Activated T-helper 17 cell treated with anti-CD3 and anti-CD28 coated beads, Interleukin-2, amount 50 U/mL, for 72 hours (primary cell): ENCODE measurements at regions not wholly inside any gene's neighbourhood (a gene's known extent, or its start where the extent isn't known, plus 50 kb on each side); places are given as distances from the start of the nearest gene placed in this dataset.
"Not testable (repeated sequence)": the region's sequence is repeated elsewhere in the genome, so short reads cannot be mapped to it uniquely, and the experiment has no call there.

ENCODE experiments used
- ATAC-seq: fragments of 150-1000 bp; cut with Tn5 transposase; replicated peaks from 2 replicates; pipeline ENCODE4 v1.10.0; 2021; ENCODE audit warnings: mild to moderate bottlenecking, moderate library complexity
- H3K27ac Mint-ChIP-seq: one replicate; pipeline ENCODE4 v1.8.0; 2022; ENCODE audit warnings: mixed read lengths
- H3K27me3 Mint-ChIP-seq: one replicate; pipeline ENCODE4 v1.8.0; 2022; ENCODE audit warnings: mixed read lengths
- H3K36me3 Mint-ChIP-seq: one replicate; pipeline ENCODE4 v1.8.0; 2022; ENCODE audit warnings: low read depth, mild to moderate bottlenecking, mixed read lengths
- H3K4me1 Mint-ChIP-seq: one replicate; pipeline ENCODE4 v1.8.0; 2022; ENCODE audit warnings: mixed read lengths
- H3K4me3 Mint-ChIP-seq: one replicate; pipeline ENCODE4 v1.8.0; 2022; ENCODE audit warnings: mild to moderate bottlenecking, mixed read lengths
- H3K9me3 Mint-ChIP-seq: one replicate; pipeline ENCODE4 v1.8.0; 2022; ENCODE audit warnings: mixed read lengths

GRCh38 chr16:65704866-65705265 is 583.0 kb upstream of the CDH11 start:
- Mint-ChIP-seq H3K27me3 (no peaks in the 10 kb centered on the region), H3K4me1 (no peaks in the 10 kb centered on the region), H3K27ac (no peak overlapping the region), H3K9me3 (peaks cover 4% of the 10 kb centered on the region), H3K4me3 (no peak overlapping the region), H3K36me3 (no peaks in the 10 kb centered on the region)
- no peak for ATAC-seq

- Mint-ChIP-seq H3K4me1 (no peaks in the 10 kb centered on the region), H3K27ac (no peak overlapping the region), H3K4me3 (no peak overlapping the region), H3K36me3 (no peaks in the 10 kb centered on the region), H3K27me3 (no peaks in the 10 kb centered on the region), H3K9me3 (peaks cover 4% of the 10 kb centered on the region)
- ATAC-seq = no peak
These were observed 581.0 kb upstream of the CDH11 start for GRCh38 chr16:65702707-65703402.

- Mint-ChIP-seq H3K27ac (no peak overlapping the region), H3K4me1 (no peaks in the 10 kb centered on the region), H3K27me3 (no peaks in the 10 kb centered on the region), H3K36me3 (no peaks in the 10 kb centered on the region), H3K9me3 (peaks cover 8% of the 10 kb centered on the region), H3K4me3 (no peak overlapping the region)
- no peak for ATAC-seq
These were observed 578.7 kb upstream of the CDH11 start for GRCh38 chr16:65700596-65700995.

- no peaks in the 10 kb centered on the region for H3K4me1 Mint-ChIP-seq
- H3K4me3 Mint-ChIP-seq = no peak overlapping the region
- ATAC-seq = no peak
- no peaks in the 10 kb centered on the region for H3K36me3 Mint-ChIP-seq
- H3K27me3 Mint-ChIP-seq = no peaks in the 10 kb centered on the region
- H3K9me3 Mint-ChIP-seq = peaks cover 8% of the 10 kb centered on the region
- H3K27ac Mint-ChIP-seq = no peak overlapping the region
These were observed 577.0 kb upstream of the CDH11 start for GRCh38 chr16:65698791-65699321.

- H3K36me3 Mint-ChIP-seq = no peaks in the 10 kb centered on the region
- no peak for ATAC-seq
- no peak overlapping the region for H3K27ac Mint-ChIP-seq
- no peaks in the 10 kb centered on the region for H3K4me1 Mint-ChIP-seq
- peaks cover 8% of the 10 kb centered on the region for H3K9me3 Mint-ChIP-seq
- H3K4me3 Mint-ChIP-seq = no peak overlapping the region
- H3K27me3 Mint-ChIP-seq = no peaks in the 10 kb centered on the region
These were observed 575.7 kb upstream of the CDH11 start for GRCh38 chr16:65697521-65697920.

GRCh38 chr16:65697065-65697464 is 575.2 kb upstream of the CDH11 start:
- Mint-ChIP-seq H3K4me1 (no peaks in the 10 kb centered on the region), H3K27ac (no peak overlapping the region), H3K4me3 (no peak overlapping the region), H3K36me3 (no peaks in the 10 kb centered on the region), H3K27me3 (no peaks in the 10 kb centered on the region), H3K9me3 (peaks cover 8% of the 10 kb centered on the region)
- no peak for ATAC-seq

- H3K9me3 Mint-ChIP-seq, H3K4me1 Mint-ChIP-seq, H3K27ac Mint-ChIP-seq, H3K36me3 Mint-ChIP-seq, H3K4me3 Mint-ChIP-seq, H3K27me3 Mint-ChIP-seq, ATAC-seq: not testable (repeated sequence)
These were observed 570.0 kb upstream of the CDH11 start for GRCh38 chr16:65691846-65692245.

GRCh38 chr16:65689726-65690125 is 567.9 kb upstream of the CDH11 start:
- Mint-ChIP-seq H3K36me3 (no peaks in the 10 kb centered on the region), H3K4me1 (no peaks in the 10 kb centered on the region), H3K9me3 (peaks cover 9% of the 10 kb centered on the region), H3K27me3 (no peaks in the 10 kb centered on the region), H3K27ac (no peak overlapping the region), H3K4me3 (no peak overlapping the region)
- no peak for ATAC-seq

GRCh38 chr16:65688301-65688700 is 566.4 kb upstream of the CDH11 start:
- no peak overlapping the region for H3K27ac Mint-ChIP-seq
- ATAC-seq = no peak
- no peaks in the 10 kb centered on the region for H3K4me1 Mint-ChIP-seq
- no peaks in the 10 kb centered on the region for H3K27me3 Mint-ChIP-seq
- no peaks in the 10 kb centered on the region for H3K36me3 Mint-ChIP-seq
- peaks cover 9% of the 10 kb centered on the region for H3K9me3 Mint-ChIP-seq
- H3K4me3 Mint-ChIP-seq = no peak overlapping the region

- H3K9me3 Mint-ChIP-seq = peaks cover 13% of the 10 kb centered on the region
- no peak for ATAC-seq
- no peaks in the 10 kb centered on the region for H3K27me3 Mint-ChIP-seq
- no peaks in the 10 kb centered on the region for H3K36me3 Mint-ChIP-seq
- no peak overlapping the region for H3K4me3 Mint-ChIP-seq
- no peaks in the 10 kb centered on the region for H3K4me1 Mint-ChIP-seq
- H3K27ac Mint-ChIP-seq = no peak overlapping the region
These were observed 562.4 kb upstream of the CDH11 start for GRCh38 chr16:65684230-65684629.

- Mint-ChIP-seq H3K4me3 (no peak overlapping the region), H3K36me3 (no peaks in the 10 kb centered on the region), H3K27me3 (no peaks in the 10 kb centered on the region), H3K9me3 (peaks cover 12% of the 10 kb centered on the region), H3K4me1 (no peaks in the 10 kb centered on the region), H3K27ac (no peak overlapping the region)
- ATAC-seq = no peak
These were observed 559.5 kb upstream of the CDH11 start for GRCh38 chr16:65681406-65681805.

GRCh38 chr16:65679785-65680184 is 557.9 kb upstream of the CDH11 start:
- no peak for ATAC-seq
- Mint-ChIP-seq H3K36me3 (no peaks in the 10 kb centered on the region), H3K9me3 (peaks cover 4% of the 10 kb centered on the region), H3K27me3 (no peaks in the 10 kb centered on the region), H3K27ac (no peak overlapping the region), H3K4me3 (no peak overlapping the region), H3K4me1 (no peaks in the 10 kb centered on the region)

GRCh38 chr16:65675161-65675560 is 553.3 kb upstream of the CDH11 start:
- ATAC-seq = no peak
- H3K27me3 Mint-ChIP-seq = no peaks in the 10 kb centered on the region
- H3K9me3 Mint-ChIP-seq = peaks cover 9% of the 10 kb centered on the region
- no peak overlapping the region for H3K4me3 Mint-ChIP-seq
- H3K4me1 Mint-ChIP-seq = no peaks in the 10 kb centered on the region
- H3K27ac Mint-ChIP-seq = no peak overlapping the region
- no peaks in the 10 kb centered on the region for H3K36me3 Mint-ChIP-seq

GRCh38 chr16:65672960-65673359 is 551.1 kb upstream of the CDH11 start:
- H3K4me3 Mint-ChIP-seq = no peak overlapping the region
- no peaks in the 10 kb centered on the region for H3K4me1 Mint-ChIP-seq
- no peak for ATAC-seq
- no peaks in the 10 kb centered on the region for H3K27me3 Mint-ChIP-seq
- no peaks in the 10 kb centered on the region for H3K36me3 Mint-ChIP-seq
- H3K9me3 Mint-ChIP-seq = peaks cover 9% of the 10 kb centered on the region
- no peak overlapping the region for H3K27ac Mint-ChIP-seq

GRCh38 chr16:65671071-65671470 is 549.2 kb upstream of the CDH11 start:
- peaks cover 9% of the 10 kb centered on the region for H3K9me3 Mint-ChIP-seq
- H3K4me1 Mint-ChIP-seq = no peaks in the 10 kb centered on the region
- H3K36me3 Mint-ChIP-seq = no peaks in the 10 kb centered on the region
- H3K27me3 Mint-ChIP-seq = no peaks in the 10 kb centered on the region
- no peak overlapping the region for H3K4me3 Mint-ChIP-seq
- no peak for ATAC-seq
- H3K27ac Mint-ChIP-seq = no peak overlapping the region
